Hepatic stellate cell (primary cell): ENCODE measurements at regions not wholly inside any gene's neighbourhood (a gene's known extent, or its start where the extent isn't known, plus 50 kb on each side); places are given as distances from the start of the nearest gene placed in this dataset.

Experiments
- DNase-seq: peaks from one replicate; pipeline ENCODE4 v3.0.0; 2011; ENCODE audit warnings: low spot score

DNA sequence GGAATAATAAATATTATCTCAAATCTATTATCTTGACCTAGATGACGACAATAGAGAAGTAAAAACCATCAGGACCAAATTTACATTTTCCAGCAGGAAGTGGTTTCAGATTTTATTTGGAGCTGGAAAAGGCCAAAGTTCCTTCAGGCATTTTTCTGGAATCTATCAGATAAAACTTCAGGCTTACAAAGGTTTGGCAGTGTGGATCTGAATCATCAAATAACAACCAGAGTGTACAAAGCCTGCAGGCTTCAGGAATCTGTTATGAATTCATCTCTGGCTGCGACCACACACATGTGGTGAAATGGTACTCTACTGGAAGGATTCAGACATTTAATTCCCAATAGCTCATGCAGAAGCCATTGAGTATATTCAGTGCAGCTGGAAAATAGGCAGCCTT is 726.4 kb upstream of the GRAMD2B start:
- peak; percentile 12 for DNase-seq

DNA sequence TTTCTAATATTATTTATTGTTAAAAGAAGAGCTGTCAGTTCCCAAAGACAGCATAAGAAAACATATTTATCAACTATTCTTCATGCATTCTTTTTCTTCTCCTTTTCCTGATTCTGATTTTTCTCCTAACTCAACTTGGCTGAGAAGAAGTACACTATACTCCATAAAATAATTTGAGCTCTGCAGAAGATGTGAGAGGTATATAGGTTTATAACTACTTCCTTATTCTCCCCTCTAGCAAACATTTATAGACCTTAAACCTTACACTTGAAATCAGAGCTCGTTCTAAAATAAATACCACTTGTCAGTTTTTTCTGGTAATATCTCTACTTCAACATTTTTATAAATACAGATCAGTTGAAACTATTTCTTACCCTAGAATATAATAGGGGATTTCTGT is 724.8 kb upstream of the GRAMD2B start:
- DNase-seq = no peak

DNA sequence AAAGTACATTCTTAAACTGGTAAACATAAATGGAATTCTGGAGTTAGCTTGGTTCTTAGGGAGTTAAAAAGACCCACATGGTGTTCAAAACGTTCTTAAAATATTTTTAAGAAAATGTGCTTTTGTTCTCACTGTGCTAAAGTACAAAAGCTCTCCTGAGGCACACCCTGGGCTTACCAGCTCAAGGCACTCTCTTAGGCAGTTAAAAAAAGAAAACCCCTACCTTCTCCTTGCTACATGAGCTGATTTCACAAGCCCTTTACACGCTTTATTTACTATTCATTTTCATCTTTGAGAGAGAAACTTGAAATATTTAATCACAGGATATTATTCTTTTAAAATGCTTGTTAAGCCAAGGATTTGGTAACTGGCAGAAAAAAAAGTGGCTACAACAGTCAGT is 723.3 kb upstream of the GRAMD2B start:
- no peak for DNase-seq

DNA sequence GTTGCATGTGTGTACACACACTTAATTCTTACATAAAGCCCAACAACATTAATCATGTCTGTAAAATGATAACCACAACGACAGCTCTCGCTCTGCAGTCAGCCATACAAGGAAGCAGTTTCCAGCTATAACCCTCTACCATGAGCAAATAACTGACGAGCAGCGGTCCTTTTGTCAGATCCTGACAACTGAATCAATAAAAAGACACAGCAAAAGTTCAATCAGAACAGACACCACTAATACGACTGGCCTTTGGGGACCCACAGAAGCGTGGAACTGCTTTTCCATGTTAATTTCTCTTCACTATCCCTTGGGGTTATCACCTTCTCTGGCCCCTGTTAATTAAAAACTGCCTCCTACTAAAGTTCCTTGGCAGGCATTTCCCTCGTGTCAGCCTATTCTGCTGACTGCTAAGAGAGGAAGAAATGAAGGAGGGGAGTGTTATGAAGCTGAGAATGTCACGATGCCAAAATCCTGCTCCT is 722.8 kb upstream of the GRAMD2B start:
- no peak for DNase-seq

DNA sequence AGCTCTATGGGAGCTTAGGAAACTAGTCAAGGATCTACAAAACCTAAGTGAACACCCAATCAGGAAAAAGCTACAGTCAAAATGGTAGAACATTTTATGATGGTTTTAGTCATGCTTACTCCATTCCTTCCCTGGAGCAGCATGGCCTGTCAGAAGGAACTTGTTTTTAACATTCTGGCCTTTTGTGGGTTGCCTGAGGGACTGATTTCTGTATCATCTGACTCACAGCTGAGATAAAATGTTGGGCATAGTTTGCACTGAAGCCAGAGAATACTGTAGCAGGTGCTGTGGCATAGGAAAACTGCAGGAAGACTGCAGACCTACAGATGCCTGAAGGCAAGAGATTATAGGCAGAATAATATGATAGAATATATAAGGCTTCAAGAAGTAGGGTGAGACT is 719.6 kb upstream of the GRAMD2B start:
- no peak for DNase-seq

DNA sequence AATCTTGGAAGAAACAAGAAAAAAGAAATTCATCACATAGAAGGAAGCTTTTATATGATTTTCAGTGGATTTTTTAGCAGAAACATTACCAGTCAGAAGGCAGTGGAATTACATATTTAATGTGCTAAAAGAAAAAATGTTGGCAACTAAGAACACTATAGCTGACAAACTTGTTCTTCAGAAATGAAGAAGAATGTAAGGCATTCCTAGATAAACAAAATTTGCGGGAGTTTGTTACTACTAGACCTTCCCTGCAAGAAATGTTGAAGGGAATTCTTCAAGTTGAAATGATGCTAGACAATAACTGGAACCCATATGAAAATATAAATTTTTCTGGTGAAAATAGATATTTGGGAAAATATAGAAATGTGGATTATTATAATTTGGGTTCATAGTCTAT is 718.3 kb upstream of the GRAMD2B start:
- no peak for DNase-seq

DNA sequence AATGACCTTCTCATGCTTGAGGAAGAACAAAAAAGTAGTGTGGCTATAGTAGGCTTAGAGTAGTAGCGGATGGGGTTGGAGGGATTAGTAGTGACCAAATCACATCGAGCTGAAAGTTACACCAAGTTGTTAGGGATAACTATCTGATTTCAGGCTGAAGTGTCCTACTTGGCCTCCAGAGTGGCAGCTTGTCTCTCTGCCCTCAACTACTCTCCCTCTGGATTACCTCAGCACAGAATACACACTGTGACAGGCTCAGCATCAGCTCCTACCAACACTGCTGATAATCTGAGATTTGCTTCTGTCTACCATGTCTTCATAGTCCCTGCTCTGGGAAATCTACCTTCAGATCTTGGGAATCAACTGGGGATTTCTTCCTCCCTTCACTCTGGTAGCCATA is 714.6 kb upstream of the GRAMD2B start:
- no peak for DNase-seq

DNA sequence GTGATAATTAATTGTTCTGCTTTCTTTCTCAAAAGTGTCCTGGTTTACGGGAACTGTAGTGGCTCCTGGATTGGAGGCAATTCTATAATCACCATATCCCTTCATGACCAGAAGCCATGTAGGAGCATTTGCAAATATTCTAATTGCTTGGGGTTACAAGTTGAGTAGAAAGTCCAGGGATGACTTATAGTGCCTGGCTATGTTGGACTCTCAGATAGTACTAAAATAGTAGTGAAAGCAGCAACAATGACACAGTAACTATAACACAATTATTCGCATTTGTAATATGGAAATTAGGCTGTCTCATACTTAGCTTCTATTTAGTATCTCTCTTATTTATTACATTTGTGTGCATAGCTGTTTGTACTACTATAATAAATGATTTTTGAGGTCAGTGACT is 712.5 kb upstream of the GRAMD2B start:
- no peak for DNase-seq

DNA sequence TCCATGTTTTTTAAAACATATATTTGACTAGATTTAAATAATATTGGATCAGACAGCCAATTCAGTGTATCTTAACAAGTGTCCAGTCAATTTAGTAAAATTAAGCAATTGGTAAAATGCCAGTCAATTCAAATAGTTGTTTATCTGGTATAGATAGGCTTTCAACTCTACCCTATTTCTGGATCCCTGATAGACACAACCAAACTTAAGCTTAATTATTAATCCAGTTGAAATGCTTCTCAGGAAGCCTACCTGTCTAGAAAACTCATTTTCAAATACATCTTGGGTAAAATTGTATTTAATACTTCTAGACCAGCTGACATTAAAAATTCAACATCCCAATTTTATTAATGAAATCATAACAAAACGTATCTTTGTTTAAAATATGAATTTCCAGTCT is 710.8 kb upstream of the GRAMD2B start:
- no peak for DNase-seq

DNA sequence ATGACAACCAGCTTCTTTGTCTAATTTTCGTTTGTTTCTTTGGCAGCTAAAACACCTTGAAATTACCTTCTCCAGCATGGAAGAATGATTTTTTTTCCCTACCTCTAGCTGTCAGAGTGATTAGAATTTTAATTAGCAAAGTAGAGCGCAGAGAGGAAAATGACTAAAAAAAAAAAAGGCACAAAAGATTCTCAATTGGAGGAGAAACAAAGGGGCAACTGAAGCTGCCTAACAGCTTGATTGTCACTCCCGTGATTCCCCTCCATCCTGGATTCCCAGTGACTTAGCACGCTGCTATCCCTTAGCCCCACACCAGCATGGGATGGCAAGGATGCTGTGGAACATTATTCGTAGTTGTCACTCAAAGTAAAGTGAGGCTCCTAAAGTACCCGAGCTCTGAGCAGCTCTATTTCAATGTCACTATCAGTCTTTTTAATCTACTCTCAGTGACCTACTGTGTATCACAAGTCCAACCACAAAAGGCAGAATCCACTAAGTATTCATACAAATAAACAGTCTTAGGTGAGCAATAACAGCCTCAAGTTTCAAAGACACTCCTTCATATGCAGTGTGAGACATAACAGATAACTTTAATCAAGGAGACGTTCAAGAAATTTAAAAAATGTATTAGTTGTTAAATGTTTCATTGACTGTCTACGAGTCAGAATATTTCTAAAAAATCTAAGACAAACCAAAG is 710.0 kb upstream of the GRAMD2B start:
- DNase-seq = no peak

DNA sequence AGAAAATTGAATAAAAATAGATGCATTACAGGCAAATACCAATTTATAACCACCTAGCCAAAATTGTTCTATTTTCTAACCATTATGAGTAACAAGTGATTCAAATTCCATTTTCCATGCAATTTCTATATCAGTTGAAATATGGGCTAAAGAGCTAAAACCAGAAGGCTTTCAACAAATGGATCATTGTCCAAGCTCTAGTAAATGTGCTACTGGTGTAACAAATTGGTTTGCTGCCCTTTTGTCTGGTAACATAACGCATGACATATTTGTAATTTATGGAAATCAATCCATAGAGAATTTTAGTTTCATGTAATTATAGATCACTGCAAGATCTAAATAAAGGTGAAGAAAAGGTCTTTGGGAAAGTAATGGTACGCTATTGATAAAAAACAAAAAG is 708.0 kb upstream of the GRAMD2B start:
- no peak for DNase-seq

DNA sequence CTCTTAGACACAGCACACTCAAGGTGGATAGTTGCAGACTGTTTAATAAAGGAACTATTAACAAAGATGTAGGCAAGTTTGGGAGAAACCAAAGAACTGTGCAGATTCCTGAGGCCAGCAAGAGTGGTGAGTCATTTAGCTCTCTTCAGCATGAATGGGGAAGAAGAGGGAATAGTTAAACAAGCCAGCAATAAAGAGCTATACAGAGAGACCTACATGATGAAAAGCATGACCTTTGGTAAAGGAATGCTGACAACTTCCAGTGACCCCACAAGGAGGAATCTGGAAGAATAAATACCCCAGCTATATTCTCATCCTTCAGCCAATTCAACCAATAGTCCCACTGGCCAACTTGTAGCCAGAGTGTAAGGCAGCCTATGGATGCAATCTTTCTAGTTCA is 706.0 kb upstream of the GRAMD2B start:
- DNase-seq = peak; percentile 9

DNA sequence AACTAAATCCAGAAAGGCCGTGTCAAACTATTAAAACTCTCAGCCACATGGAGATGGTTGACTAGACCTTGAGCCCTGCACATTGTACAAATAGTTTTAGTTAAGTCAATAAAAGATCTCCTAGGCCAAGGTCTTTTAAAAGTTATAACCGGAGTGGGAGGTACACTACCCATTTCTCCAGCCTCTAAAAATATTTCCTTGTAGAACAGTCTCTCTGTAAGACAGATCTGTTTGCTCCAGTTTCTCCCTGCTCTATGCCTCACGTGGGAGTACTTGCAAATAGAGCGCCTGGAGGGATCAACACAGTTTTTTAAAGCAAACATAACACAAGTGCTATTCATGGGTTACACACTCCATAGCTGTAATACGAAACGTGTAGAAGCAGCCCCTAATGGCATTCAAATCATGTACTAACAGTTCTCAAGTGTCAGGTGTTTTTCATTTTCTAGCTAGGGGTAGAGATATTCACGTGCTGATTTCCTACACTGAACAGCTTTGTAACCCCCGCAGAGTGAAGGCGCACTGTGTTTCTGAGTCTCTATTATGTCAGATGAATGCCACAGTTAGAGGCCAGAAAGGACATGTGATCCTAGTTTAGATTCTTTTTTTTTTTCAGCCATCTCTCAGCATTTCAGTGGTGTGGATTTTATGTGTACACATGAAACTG is 703.4 kb upstream of the GRAMD2B start:
- no peak for DNase-seq

DNA sequence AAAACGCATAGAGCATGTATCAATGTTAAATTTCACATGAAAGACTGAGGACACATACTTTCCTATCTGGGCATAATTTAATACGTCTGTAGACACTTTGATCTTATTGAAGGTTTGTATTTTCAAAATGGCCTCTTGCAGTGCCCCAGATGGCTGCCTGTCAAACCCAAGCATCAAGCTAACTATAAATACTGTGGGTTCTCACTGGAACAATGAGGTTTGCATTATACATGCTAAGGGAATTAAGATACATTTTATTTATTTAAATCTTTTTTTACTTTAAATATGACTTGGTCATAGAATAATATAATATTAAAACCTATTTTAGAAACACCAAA is 702.9 kb upstream of the GRAMD2B start:
- DNase-seq = no peak

DNA sequence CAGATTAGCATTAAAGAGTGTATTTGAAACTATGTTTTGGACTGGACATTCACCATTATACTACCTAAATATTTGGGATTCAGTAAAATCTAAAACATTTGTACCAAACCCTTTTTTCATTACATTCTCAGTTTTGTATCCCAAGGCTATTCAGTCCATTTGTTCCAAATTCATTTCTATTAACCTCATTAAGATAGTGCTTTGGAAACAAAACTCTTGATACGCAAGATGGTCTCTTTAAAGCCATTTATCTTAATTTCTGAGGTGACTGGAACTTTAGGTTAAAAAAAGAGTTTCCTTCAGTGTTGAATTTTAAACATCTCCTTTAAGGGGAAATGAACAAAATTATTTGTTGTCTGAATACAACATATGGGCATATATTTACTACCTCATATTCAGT is 702.5 kb upstream of the GRAMD2B start:
- no peak for DNase-seq

DNA sequence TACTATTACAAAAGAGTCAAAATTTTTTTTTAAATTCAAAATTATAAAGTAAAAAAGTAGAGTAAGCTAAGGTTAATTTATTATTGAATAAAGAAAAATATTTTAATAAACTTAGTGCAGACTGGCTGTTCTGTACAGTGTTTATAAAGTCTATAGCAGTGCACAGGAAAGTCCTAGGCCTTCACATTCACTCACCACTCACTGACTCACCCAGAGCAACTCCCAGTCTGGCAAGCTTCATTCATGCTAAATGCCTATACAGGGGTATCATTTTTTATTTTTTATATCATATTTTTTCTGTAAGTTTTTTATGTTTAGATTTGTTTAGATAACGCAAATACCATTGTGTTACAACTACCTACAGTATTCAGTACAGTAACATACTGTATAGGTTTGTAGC is 700.7 kb upstream of the GRAMD2B start:
- no peak for DNase-seq

DNA sequence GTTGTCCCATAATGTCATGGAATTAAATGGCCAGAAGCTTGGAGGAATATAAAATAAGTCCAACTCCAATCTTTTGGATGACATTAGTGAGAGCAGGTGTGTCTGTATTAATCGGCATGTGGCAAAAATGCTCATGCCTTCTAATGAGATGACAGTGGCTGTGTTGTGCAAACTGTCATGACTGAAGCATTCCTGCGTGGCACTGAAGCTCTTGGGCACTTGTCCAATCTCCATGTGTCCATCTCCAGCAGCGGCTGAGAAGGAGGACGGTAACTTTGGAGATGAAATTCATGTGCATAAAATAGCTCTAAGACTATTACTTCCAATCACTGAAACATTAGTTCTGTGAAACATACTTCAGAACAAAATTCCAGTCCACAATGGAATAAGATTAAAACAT is 697.5 kb upstream of the GRAMD2B start:
- DNase-seq = no peak

DNA sequence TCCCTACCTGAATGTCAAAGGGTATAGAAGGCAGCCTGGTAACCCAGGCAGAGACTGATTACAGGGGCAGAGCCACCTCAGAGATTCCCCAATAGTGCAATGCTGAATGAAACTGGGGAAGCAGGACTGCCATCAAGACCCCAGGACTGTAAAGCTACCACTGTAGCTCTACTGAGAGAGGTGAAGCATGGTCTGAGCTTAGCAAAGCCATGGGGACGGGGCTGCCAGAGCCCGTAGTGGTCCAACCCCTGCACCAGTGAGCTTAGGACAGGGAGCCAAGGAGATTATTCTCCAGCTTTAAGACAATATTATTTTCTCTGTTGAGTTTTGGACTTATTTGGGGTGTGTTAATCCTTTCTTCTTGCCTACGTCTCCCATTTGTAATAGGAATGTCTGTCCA is 679.3 kb upstream of the GRAMD2B start:
- no peak for DNase-seq

DNA sequence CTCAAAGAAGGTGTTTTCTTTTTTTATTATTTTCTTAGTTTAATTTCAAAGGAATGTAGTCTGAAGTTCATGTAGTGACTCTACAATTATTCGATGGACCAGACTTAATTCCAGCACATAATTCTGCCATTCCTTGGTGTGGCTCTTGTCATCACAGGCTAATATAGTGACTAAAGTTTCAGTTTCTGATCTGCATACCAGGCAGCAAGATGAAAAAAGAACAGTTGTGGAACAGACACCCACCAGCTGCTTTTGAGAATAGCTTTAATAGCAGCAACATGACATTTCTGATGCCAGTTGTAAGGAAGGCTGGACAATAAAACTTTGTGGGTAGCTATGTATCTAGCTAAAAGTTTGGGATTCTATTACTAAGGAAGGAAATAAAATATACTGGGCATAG is 676.3 kb upstream of the GRAMD2B start:
- DNase-seq = no peak

DNA sequence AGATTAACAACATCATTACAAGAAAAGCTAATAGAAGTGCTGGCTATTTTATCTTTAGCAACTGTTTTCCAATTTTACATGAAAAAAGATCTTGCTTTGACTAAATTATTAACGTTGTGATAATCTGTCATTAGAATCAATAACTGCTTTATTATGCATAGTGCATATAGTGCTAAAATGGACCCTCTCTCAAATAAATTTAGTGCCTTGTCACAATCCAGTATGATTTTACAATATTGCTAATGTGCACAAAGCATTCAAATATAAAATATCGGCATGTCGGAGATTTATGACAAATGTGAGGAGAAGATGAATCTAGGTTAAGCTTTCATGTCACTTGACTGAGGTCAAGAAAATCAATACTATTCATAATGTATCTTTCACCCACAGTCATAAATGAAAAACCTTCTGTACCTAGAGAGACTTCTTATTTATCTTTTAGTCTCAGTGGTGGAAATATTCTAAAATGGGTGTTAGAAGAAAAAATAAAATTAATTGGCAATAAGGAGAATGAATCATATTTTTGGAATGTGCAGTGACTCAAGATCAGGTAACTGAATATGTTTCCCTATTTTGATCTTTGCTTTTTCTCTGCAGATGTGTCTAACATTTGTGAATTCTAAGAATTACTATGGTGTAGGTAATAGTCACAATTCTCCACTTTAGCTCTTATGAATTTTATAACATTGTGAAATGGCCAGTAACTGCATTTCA is 672.9 kb upstream of the GRAMD2B start:
- DNase-seq = no peak

DNA sequence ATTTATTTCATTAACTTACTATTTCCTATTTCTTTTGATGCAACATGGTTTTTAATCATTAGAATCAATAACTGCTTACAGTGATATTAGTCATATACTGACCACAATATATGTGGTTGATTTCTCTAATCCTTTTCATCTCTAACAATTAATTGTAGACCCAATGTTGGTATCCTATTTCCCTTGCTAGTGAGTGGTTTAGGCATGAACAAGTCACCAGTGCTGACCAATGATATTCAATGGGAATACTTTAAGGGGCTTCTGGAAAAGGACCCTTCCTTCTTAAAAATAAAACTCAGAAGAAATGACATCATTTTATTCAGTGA is 672.4 kb upstream of the GRAMD2B start:
- DNase-seq = no peak

DNA sequence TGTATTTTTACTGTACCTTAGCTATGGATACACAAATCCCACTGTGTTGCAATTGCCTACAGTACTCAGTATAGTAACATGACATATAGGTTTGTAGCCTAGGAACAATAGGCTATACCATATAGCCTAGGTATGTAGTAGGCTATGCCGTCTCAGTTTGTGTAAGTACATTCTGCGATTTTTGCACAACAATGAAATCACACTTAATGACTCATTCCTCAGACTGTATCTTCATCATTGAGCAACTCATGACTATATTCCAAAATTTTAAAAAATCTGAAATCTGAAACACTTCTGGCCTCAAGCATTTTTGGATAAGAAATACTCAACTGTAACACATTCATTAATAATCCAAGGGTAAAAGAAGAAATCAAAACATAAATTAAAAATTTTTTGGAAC is 666.8 kb upstream of the GRAMD2B start:
- no peak for DNase-seq

DNA sequence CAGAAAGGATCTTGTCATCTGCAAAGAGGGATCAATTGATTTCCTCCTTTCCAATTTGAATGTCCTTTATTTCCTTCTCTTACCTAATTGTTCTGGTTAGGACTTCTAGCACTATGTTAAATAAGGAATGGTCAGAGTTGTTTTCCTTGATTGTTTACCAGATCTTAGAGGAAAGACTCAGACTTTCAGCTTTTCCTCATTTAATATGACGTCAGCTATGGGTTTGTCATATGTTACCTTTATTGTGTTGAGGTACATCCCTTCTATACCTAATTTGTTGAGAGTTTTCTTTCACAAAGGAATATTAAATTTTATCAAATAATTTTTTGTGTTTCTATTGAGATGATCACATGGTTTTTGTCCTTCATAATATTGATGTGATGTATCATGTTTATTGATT is 656.5 kb upstream of the GRAMD2B start:
- DNase-seq = no peak

DNA sequence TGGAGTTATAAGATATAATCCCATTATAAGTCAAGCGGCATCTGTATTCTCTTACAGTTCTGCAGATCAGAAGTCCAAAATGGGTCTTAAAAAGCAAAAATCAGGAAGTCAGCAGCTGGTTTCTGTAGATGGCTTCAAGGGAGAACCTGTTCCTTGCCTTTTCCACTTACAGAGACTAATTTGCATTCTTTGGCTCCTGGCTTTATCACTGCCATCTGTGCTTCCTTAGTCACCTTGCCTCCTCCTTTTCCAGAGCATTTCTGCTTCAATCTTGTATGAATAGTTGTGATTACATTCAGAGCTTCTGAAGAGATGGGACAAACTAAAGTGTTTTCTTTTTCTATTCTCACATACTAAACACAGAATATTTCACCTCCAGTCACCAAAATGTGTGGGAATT is 647.3 kb upstream of the GRAMD2B start:
- no peak for DNase-seq
